H1 (cell line): ENCODE measurements at regions not wholly inside any gene's neighbourhood (a gene's known extent, or its start where the extent isn't known, plus 50 kb on each side); places are given as distances from the start of the nearest gene placed in this dataset.

Source experiments
- CTCF ChIA-PET: fragments of 300-600 bp; sonication (Branson Sonifier 250); formaldehyde crosslinking; loops from one replicate; lab custom pipeline; 2021; ENCODE audit not compliant: partially characterized antibody; lab: Charles Lee
- POLR2A ChIA-PET: fragments of 300-600 bp; sonication (Branson Sonifier 250); formaldehyde crosslinking; loops from one replicate; lab custom pipeline; 2021; ENCODE audit warnings: inconsistent platforms; ENCODE audit not compliant: partially characterized antibody; lab: Charles Lee
- DNase-seq, 2 experiments: peaks; one replicate each; pipeline versions ENCODE4 v3.0.0 to v3.0.0-alpha.2; 2010 to 2022; ENCODE audit warnings: low spot score in 2 of 2, low read depth in 1 of 2, mixed read lengths in 1 of 2
- FAIRE-seq: peaks from 2 replicates; lab custom pipeline; 2011; peaks lifted over from hg19 to GRCh38; lab: Jason Lieb, UNC
- H2AFZ ChIP-seq: 2 replicates; pipeline ENCODE4 v1.8.1; 2012; ENCODE audit warnings: low read length, inconsistent platforms
- H2AK5ac ChIP-seq: 2 replicates; pipeline ENCODE4 v1.6.1; 2013; ENCODE audit warnings: low read depth, low read length
- H2BK120ac ChIP-seq: replicated peaks from 2 replicates; pipeline ENCODE3; 2013; ENCODE audit warnings: low read depth, low read length, inconsistent platforms
- H2BK12ac ChIP-seq: 2 replicates; pipeline ENCODE4 v1.6.1; 2013; ENCODE audit warnings: low read depth, low read length
- H2BK15ac ChIP-seq: 2 replicates; pipeline ENCODE4 v1.6.1; 2013; ENCODE audit warnings: low read length
- H2BK20ac ChIP-seq: 2 replicates; pipeline ENCODE4 v1.6.1; 2013; ENCODE audit warnings: low read length
- H2BK5ac ChIP-seq: 2 replicates; pipeline ENCODE4 v1.6.1; 2013; ENCODE audit warnings: low read depth, low read length
- H3K14ac ChIP-seq: 2 replicates; pipeline ENCODE4 v1.6.1; 2013; ENCODE audit warnings: inconsistent platforms; ENCODE audit not compliant: insufficient read length
- H3K18ac ChIP-seq: 2 replicates; pipeline ENCODE4 v1.6.1; 2013; ENCODE audit warnings: low read length; ENCODE audit errors: extremely low read depth
- H3K23ac ChIP-seq: 2 replicates; pipeline ENCODE4 v1.6.1; 2013; ENCODE audit warnings: inconsistent platforms; ENCODE audit not compliant: insufficient read length
- H3K23me2 ChIP-seq: 2 replicates; pipeline ENCODE4 v1.6.1; 2013; ENCODE audit warnings: low read depth, low read length
- H3K27ac ChIP-seq: 2 replicates; pipeline ENCODE4 v1.6.1; 2011; ENCODE audit warnings: low read depth, low read length, inconsistent platforms
- H3K27me3 ChIP-seq, 4 experiments: replicated peaks in 1 of 4; 1 replicate in 1 of 4; 2 replicates in 3 of 4; pipeline versions ENCODE4 v1.6.1 to v1.8.1; 2011 to 2013; ENCODE audit warnings: low read length in 3 of 4, mild to moderate bottlenecking in 3 of 4, inconsistent platforms in 2 of 4, mixed read lengths in 2 of 4, moderate library complexity in 1 of 4; ENCODE audit not compliant: control insufficient read depth in 3 of 4, insufficient read depth in 3 of 4; ENCODE audit errors: extremely low read depth in 1 of 4
- H3K36me3 ChIP-seq, 4 experiments: 2 replicates each; pipeline versions ENCODE4 v1.6.1 to v1.8.1; 2011 to 2013; ENCODE audit warnings: mild to moderate bottlenecking in 4 of 4, low read length in 3 of 4, moderate library complexity in 2 of 4, control low read depth in 1 of 4, inconsistent platforms in 1 of 4; ENCODE audit not compliant: insufficient read depth in 4 of 4, control insufficient read depth in 2 of 4
- H3K4ac ChIP-seq: replicated peaks from 2 replicates; pipeline ENCODE3; 2013; ENCODE audit warnings: low read length, low read depth, mixed read lengths, inconsistent platforms; ENCODE audit not compliant: insufficient read length
- H3K4me1 ChIP-seq, 4 experiments: replicated peaks in 1 of 4; 1 replicate in 1 of 4; 2 replicates in 3 of 4; pipeline versions ENCODE4 v1.6.1 to v1.8.1; 2011 to 2013; ENCODE audit warnings: low read length in 3 of 4, inconsistent platforms in 2 of 4, mixed read lengths in 1 of 4; ENCODE audit not compliant: insufficient read depth in 4 of 4, control insufficient read depth in 3 of 4
- H3K4me2 ChIP-seq, 2 experiments: 2 replicates each; pipeline versions ENCODE4 v1.6.1 to v1.8.1; 2011 to 2013; ENCODE audit warnings: low read depth in 2 of 2, low read length in 2 of 2, control low read depth in 1 of 2, inconsistent platforms in 1 of 2, mild to moderate bottlenecking in 1 of 2; ENCODE audit not compliant: insufficient read depth in 1 of 2
- H3K4me3 ChIP-seq, 4 experiments: fragments of 200-600, 300-600 bp in 1 of 4; sonication (generic), shearing (Covaris generic), sonication (Bioruptor Twin) in 1 of 4; 2 replicates each; pipeline versions ENCODE4 v1.5.1 to v1.8.1; 2011 to 2016; ENCODE audit warnings: low read length in 4 of 4, low read depth in 3 of 4, control low read depth in 2 of 4, inconsistent platforms in 2 of 4, mild to moderate bottlenecking in 2 of 4, mixed read lengths in 1 of 4, moderate library complexity in 1 of 4; ENCODE audit not compliant: insufficient read depth in 2 of 4; ENCODE audit errors: extremely low read depth in 1 of 4
- H3K56ac ChIP-seq: replicated peaks from 2 replicates; pipeline ENCODE3; 2013; ENCODE audit warnings: low read depth, mild to moderate bottlenecking, mixed read lengths, low read length, inconsistent platforms; ENCODE audit not compliant: insufficient read length
- H3K79me1 ChIP-seq: 2 replicates; pipeline ENCODE4 v1.6.1; 2013; ENCODE audit warnings: low read depth, low read length, control low read depth
- H3K79me2 ChIP-seq, 2 experiments: 2 replicates each; pipeline versions ENCODE4 v1.6.1 to v1.8.1; 2012 to 2013; ENCODE audit warnings: low read length in 2 of 2, mild to moderate bottlenecking in 2 of 2, inconsistent platforms in 1 of 2; ENCODE audit not compliant: insufficient read depth in 2 of 2, control insufficient read depth in 1 of 2
- H3K9ac ChIP-seq, 4 experiments: replicated peaks in 1 of 4; 1 replicate in 1 of 4; 2 replicates in 3 of 4; pipeline versions ENCODE4 v1.6.1 to v1.8.1; 2011 to 2013; ENCODE audit warnings: low read depth in 3 of 4, low read length in 3 of 4, control low read depth in 2 of 4, mild to moderate bottlenecking in 2 of 4, moderate library complexity in 2 of 4, inconsistent platforms in 1 of 4; ENCODE audit errors: extremely low read depth in 1 of 4
- H3K9me3 ChIP-seq, 2 experiments: 2 replicates each; pipeline versions ENCODE4 v1.6.1 to v1.8.1; 2012 to 2013; ENCODE audit warnings: mild to moderate bottlenecking in 2 of 2, moderate library complexity in 2 of 2, control low read depth in 1 of 2, inconsistent platforms in 1 of 2, low read depth in 1 of 2, low read length in 1 of 2, mixed read lengths in 1 of 2; ENCODE audit not compliant: insufficient read depth in 2 of 2
- H4K20me1 ChIP-seq, 2 experiments: replicated peaks in 1 of 2; 2 replicates each; pipeline versions ENCODE3 to v1.8.1; 2011 to 2013; ENCODE audit warnings: inconsistent platforms in 2 of 2, low read length in 2 of 2, mild to moderate bottlenecking in 1 of 2; ENCODE audit not compliant: insufficient read depth in 2 of 2, control insufficient read depth in 1 of 2
- H4K5ac ChIP-seq: 2 replicates; pipeline ENCODE4 v1.6.1; 2013; ENCODE audit warnings: low read length, low read depth, mixed read lengths, inconsistent platforms; ENCODE audit not compliant: insufficient read length
- H4K8ac ChIP-seq: 2 replicates; pipeline ENCODE4 v1.8.0; 2013; ENCODE audit warnings: mild to moderate bottlenecking, moderate library complexity, low read length, inconsistent platforms; ENCODE audit not compliant: insufficient read depth; ENCODE audit errors: extremely low read depth
- H4K91ac ChIP-seq: replicated peaks from 2 replicates; pipeline ENCODE3; 2013; ENCODE audit warnings: low read length, mixed read lengths, inconsistent platforms; ENCODE audit not compliant: insufficient read length
- ASH2L ChIP-seq: fragments of 200-600, 300-600 bp; sonication (generic); IDR thresholded peaks from one replicate; pipeline ENCODE4 v1.7.1; 2017; ENCODE audit warnings: low read length
- HDAC2 ChIP-seq, 2 experiments: fragments of 300-600 bp in 1 of 2; sonication (generic) in 1 of 2; IDR thresholded peaks; 2 replicates each; pipeline ENCODE4 v1.6.1; 2011 to 2012; ENCODE audit warnings: low read depth in 2 of 2, low read length in 2 of 2, mild to moderate bottlenecking in 2 of 2, moderate library complexity in 2 of 2, borderline replicate concordance in 1 of 2, inconsistent platforms in 1 of 2
- RAD21 ChIP-seq, 2 experiments: IDR thresholded peaks in 1 of 2; conservative IDR thresholded peaks in 1 of 2; 2 replicates each; pipeline ENCODE4 v1.6.1; 2011; ENCODE audit warnings: low read depth in 2 of 2, low read length in 2 of 2, improper control_type of control experiment in 1 of 2, inconsistent platforms in 1 of 2, mild to moderate bottlenecking in 1 of 2, moderate library complexity in 1 of 2
- WGBS, 2 experiments: shearing (Covaris generic) in 1 of 2; methylation state at CpG; one replicate each; pipeline versions ENCODE4 v1.1.6 to v1.1.7; 2013 to 2015; ENCODE audit warnings: low lambda C conversion rate in 2 of 2, mixed read lengths in 2 of 2, inconsistent platforms in 1 of 2, low coverage in 1 of 2, missing lambda C conversion rate in 1 of 2; ENCODE audit not compliant: insufficient replicate concordance in 2 of 2, insufficient coverage in 1 of 2, insufficient read length in 1 of 2; ENCODE audit errors: extremely low coverage in 1 of 2, missing lambda C conversion rate in 1 of 2; 5-methylcytosine and 5-hydroxymethylcytosine counted together
- TF ChIP-seq, protein P1 (sequence below), 3 experiments: IDR thresholded peaks; 1 replicate in 2 of 3; 2 replicates in 1 of 3; pipeline versions ENCODE4 v1.5.1 to v1.6.1; 2011; ENCODE audit warnings: low read length in 3 of 3, mild to moderate bottlenecking in 3 of 3, inconsistent platforms in 2 of 3, low read depth in 1 of 3, moderate library complexity in 1 of 3; ENCODE audit not compliant: insufficient read depth in 1 of 3; ENCODE audit errors: control extremely low read depth in 1 of 3

DNA sequence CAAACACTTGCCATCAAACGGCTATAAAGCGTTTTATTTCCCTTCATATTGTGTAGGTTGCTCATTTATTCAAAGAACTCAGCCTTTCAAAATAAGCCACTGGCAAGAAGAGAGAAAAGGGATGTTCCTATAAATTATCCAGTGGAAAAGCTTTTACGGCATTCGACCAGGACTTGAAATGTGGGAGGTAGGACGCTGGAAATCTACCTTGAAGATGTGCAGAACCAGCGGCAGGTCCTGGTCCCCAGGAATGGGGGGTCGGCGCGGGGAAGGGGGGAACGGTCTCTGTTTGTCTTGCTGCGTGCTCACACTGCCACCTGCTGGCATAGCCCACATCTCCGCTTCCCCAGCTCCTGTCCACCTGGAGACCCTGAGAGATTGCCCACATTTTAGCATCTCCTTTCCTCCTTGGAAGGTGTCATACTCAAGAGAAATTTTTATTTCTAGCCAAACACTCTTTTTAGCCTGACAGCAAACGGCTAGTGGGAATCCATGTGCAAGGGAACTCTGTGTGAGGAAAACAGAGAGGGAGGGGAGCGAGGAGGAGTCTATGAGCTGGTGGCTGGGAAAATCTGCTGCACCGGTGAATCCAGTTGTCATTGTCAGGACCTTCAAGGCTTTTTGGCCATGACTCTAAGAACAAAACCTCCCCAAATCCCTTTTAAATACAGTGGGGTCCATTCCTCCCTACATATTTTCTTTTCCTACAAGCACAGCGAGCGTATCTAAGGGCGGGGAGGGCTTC is 349.0 kb upstream of the PKDCC start:
- 51% methylated on average over 18 of the region's 18 CpGs; no CpG with 5 or more reads in 1 of the 2 experiments for WGBS, 2 experiments
- Histone ChIP-seq H3K9me3 (no peaks in the 10 kb centered on the region), H3K79me1 (no peaks in the 10 kb centered on the region), H3K23me2 (no peaks in the 10 kb centered on the region), H3K4me3 (no peak overlapping the region), H2BK15ac (no peak overlapping the region), H3K14ac (no peak overlapping the region), H3K36me3 (no peaks in the 10 kb centered on the region), H4K8ac (no peak overlapping the region), H4K20me1 (no peaks in the 10 kb centered on the region), H3K79me2 (no peaks in the 10 kb centered on the region), H3K4me1 (peaks cover 0 to 2% (median 0%) of the 10 kb centered on the region in 4 experiments; a peak in 1 of 7 replicates), H3K18ac (no peak overlapping the region), H3K23ac (no peak overlapping the region), H3K27me3 (no peaks in the 10 kb centered on the region), H2BK5ac (no peak overlapping the region), H2BK20ac (no peak overlapping the region)
- peak; percentile 21 to 83 for DNase-seq
- CTCF ChIA-PET, result interaction anchor here (0.7 to 7.3 kb wide), 57 partner anchors 10 to 785 kb away, joined by 3 to 115 read pairs (median 4); no protein-coding TSS in a partner anchor
- no peak for TF ChIP-seq ASH2L
- peak; percentile 89 to 93 for TF ChIP-seq RAD21 (IDR thresholded peaks at IDR 0.05 in 1 of 2, conservative IDR thresholded peaks at IDR 0.05 in 1 of 2; ENCODE audit: low read depth in 2 of 2, low read length in 2 of 2)
- TF ChIP-seq HDAC2 (IDR thresholded peaks at IDR 0.05; ENCODE audit: borderline replicate concordance in 1 of 2, low read depth in 2 of 2, low read length in 2 of 2), result no peak
- TF ChIP-seq, protein P1, sequence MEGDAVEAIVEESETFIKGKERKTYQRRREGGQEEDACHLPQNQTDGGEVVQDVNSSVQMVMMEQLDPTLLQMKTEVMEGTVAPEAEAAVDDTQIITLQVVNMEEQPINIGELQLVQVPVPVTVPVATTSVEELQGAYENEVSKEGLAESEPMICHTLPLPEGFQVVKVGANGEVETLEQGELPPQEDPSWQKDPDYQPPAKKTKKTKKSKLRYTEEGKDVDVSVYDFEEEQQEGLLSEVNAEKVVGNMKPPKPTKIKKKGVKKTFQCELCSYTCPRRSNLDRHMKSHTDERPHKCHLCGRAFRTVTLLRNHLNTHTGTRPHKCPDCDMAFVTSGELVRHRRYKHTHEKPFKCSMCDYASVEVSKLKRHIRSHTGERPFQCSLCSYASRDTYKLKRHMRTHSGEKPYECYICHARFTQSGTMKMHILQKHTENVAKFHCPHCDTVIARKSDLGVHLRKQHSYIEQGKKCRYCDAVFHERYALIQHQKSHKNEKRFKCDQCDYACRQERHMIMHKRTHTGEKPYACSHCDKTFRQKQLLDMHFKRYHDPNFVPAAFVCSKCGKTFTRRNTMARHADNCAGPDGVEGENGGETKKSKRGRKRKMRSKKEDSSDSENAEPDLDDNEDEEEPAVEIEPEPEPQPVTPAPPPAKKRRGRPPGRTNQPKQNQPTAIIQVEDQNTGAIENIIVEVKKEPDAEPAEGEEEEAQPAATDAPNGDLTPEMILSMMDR (IDR thresholded peaks at IDR 0.05; ENCODE audit: control extremely low read depth in 1 of 3, insufficient read depth in 1 of 3, low read depth in 1 of 3, low read length in 3 of 3), result peak; percentile 77 to 95 (median 89)
- TF ChIP-seq, all 59 proteins: peak for 2
- no peak for FAIRE-seq
- Histone ChIP-seq H3K9ac (no peak overlapping the region), H3K27ac (no peak overlapping the region), H2AFZ (peak overlapping the region; percentile 55; the same call in 1 of the 2 replicates), H4K91ac (no peak overlapping the region), H2BK120ac (no peak overlapping the region), H3K4ac (no peak overlapping the region), H3K56ac (no peak overlapping the region), H4K5ac (no peak overlapping the region), H2AK5ac (no peak overlapping the region), H3K4me2 (no peak overlapping the region), H2BK12ac (no peak overlapping the region)
- POLR2A ChIA-PET, result interaction anchor here (1.1 kb wide), 1 partner anchor 273 kb away, joined by 3 read pairs; no protein-coding TSS in a partner anchor
